Kidney (tissue), 13 donors: ENCODE measurements at regions not wholly inside any gene's neighbourhood (a gene's known extent, or its start where the extent isn't known, plus 50 kb on each side); places are given as distances from the start of the nearest gene placed in this dataset.

Experiments
- DNase-seq, 5 donors: peaks; one replicate each; pipeline ENCODE4 v3.0.0-alpha.2; 2013 to 2020
- FAIRE-seq: peaks from 2 replicates; lab custom pipeline; 2012; peaks lifted over from hg19 to GRCh38; lab: Jason Lieb, UNC
- H3K27ac ChIP-seq, 2 donors: one replicate each; pipeline ENCODE4 v1.7.0; 2013; ENCODE audit warnings: low read depth in 2 of 2, low read length in 2 of 2, inconsistent platforms in 1 of 2
- H3K27me3 ChIP-seq: one replicate; pipeline ENCODE4 v1.7.1; 2013; ENCODE audit warnings: low read length, inconsistent platforms; ENCODE audit not compliant: control insufficient read depth, insufficient read depth
- H3K36me3 ChIP-seq, 3 donors: one replicate each; pipeline versions ENCODE4 v1.7.0 to v1.7.1; 2013; ENCODE audit warnings: low read length in 3 of 3, control low read depth in 1 of 3, inconsistent platforms in 1 of 3; ENCODE audit not compliant: insufficient read depth in 3 of 3, control insufficient read depth in 2 of 3
- H3K4me1 ChIP-seq, 3 donors: one replicate each; pipeline versions ENCODE4 v1.7.0 to v1.7.1; 2013; ENCODE audit warnings: low read length in 3 of 3, inconsistent platforms in 1 of 3, low read depth in 1 of 3; ENCODE audit not compliant: control insufficient read depth in 2 of 3, insufficient read depth in 2 of 3
- H3K4me3 ChIP-seq, 3 donors: one replicate each; pipeline versions ENCODE4 v1.7.0 to v1.8.1; 2013; ENCODE audit warnings: low read length in 3 of 3, control low read depth in 1 of 3, inconsistent platforms in 1 of 3
- H3K9ac ChIP-seq, 3 donors: one replicate each; pipeline versions ENCODE4 v1.7.0 to v1.7.1; 2013; ENCODE audit warnings: low read length in 3 of 3, control low read depth in 1 of 3, inconsistent platforms in 1 of 3
- H3K9me3 ChIP-seq, 3 donors: one replicate each; pipeline versions ENCODE4 v1.7.0 to v1.7.1; 2013; ENCODE audit warnings: low read length in 3 of 3, control low read depth in 1 of 3, inconsistent platforms in 1 of 3; ENCODE audit not compliant: control insufficient read depth in 2 of 3, insufficient read depth in 1 of 3
- intact Hi-C: fragments of 100-400 bp; cut with DNase I; formaldehyde crosslinking; loops from one replicate; pipeline ENCODE4 v1.11.1; 2022
- TF ChIP-seq, protein P1 (sequence below): IDR thresholded peaks from 3 replicates; pipeline ENCODE4 v1.5.1; 2012; ENCODE audit warnings: mild to moderate bottlenecking, moderate library complexity, borderline replicate concordance; ENCODE audit not compliant: insufficient read depth; ENCODE audit errors: extremely low read depth
- donor health status: control.
- donor health status: control.
- donor health status: control.
- donor health status: control.
- donor health status: control.
- donor health status: DM: yes; HTN: yes; CAD: no.
- donor health status: Normal renal cell carcinoma (clear cell type).

DNA sequence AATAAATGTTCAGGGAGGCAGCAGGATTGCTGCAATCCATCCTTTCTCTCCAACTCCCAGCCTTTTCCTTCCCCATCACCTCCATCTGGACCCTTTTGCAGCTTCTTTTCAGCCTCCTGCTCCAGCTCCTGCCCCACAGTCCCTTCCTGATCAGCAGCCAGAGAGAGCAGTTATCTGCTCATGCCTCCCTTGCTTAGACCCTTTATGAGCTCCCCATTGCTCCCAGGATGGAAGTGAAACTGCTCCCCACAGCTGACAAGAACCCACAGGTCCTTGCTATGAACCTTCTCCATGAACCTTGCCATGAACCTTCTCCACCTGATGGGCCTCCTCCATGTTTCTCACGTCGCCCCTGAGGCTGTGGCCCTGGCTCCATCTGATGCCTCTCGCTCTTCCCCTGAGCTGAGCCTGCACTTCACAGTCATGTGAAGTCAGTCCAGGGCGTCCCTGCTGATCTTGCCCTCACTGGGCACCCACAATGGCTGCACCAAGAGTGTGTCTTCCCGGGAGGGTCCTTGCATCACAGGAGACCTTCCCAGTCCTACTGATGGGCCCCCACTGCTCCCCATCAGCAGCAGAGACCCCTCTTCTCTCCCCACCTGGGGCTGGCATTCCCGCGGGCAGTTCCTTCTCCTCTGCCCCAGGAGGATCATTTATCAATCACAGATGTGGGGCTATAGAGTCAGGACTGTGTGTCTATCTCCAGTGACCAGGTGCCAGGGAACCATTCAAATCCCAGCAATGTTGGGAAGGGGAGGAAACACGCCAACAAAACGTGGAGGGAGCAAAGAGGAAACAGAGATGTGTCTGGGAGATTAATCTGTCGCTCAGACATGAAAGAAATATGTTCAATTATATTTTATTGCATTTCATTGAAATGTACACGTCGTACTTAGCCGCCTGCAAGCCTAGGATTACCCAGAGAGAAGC is 73.1 kb downstream of the MATN1 start:
- DNase-seq: no peak
- FAIRE-seq: no peak
- no peaks in the 10 kb centered on the region for H3K9me3 ChIP-seq
- no peak overlapping the region for H3K9ac ChIP-seq
- no peak overlapping the region for H3K27ac ChIP-seq
- TF ChIP-seq, protein P1, sequence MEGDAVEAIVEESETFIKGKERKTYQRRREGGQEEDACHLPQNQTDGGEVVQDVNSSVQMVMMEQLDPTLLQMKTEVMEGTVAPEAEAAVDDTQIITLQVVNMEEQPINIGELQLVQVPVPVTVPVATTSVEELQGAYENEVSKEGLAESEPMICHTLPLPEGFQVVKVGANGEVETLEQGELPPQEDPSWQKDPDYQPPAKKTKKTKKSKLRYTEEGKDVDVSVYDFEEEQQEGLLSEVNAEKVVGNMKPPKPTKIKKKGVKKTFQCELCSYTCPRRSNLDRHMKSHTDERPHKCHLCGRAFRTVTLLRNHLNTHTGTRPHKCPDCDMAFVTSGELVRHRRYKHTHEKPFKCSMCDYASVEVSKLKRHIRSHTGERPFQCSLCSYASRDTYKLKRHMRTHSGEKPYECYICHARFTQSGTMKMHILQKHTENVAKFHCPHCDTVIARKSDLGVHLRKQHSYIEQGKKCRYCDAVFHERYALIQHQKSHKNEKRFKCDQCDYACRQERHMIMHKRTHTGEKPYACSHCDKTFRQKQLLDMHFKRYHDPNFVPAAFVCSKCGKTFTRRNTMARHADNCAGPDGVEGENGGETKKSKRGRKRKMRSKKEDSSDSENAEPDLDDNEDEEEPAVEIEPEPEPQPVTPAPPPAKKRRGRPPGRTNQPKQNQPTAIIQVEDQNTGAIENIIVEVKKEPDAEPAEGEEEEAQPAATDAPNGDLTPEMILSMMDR: no peak
- no peak overlapping the region for H3K4me3 ChIP-seq
- H3K36me3 ChIP-seq: no peaks in the 10 kb centered on the region
- no peaks in the 10 kb centered on the region for H3K4me1 ChIP-seq
- intact Hi-C loops: no loop called here
- H3K27me3 ChIP-seq: no peaks in the 10 kb centered on the region

DNA sequence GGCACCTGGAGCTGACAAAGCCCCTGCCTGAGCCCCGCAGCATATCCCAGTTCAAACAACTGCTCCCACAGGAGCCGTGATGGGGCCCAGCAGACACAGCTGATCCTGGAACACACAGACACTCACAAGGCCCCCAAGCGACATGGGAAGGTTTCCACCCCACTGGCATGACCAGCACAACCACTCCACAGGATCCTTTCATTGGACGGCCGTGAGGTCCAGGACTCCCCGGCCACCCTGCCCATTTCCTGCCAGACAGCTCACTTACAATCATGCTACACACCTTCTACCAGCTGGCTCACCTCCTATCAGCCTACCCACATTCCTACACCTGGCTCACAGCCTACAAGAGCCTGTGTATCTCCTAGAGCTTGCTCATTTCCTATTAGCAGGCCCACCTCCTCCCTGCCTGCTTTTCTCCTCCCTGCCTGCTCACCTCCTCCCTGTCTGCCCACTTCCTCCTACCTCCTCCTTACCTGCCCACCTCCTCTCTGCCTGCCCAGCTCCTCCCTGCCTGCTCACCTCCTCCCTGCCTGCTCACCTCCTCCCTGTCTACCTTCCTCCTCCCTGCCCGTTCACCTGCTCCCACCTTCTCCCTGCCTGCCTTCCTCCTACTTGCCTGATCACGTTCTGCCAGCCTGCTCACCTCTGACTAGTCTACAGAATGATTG is 73.9 kb downstream of the MATN1 start:
- Histone ChIP-seq H3K27ac (no peak overlapping the region), H3K9ac (no peak overlapping the region), H3K27me3 (no peaks in the 10 kb centered on the region), H3K4me3 (no peak overlapping the region), H3K4me1 (no peaks in the 10 kb centered on the region), H3K36me3 (no peaks in the 10 kb centered on the region), H3K9me3 (no peaks in the 10 kb centered on the region)
- TF ChIP-seq, protein P1: no peak
- intact Hi-C loops: no loop called here
- FAIRE-seq (no peak), DNase-seq (no peak)

- DNase-seq: no peak
- Histone ChIP-seq H3K4me3 (no peak overlapping the region), H3K4me1 (no peaks in the 10 kb centered on the region), H3K36me3 (no peaks in the 10 kb centered on the region), H3K27ac (no peak overlapping the region), H3K27me3 (no peaks in the 10 kb centered on the region), H3K9ac (no peak overlapping the region), H3K9me3 (no peaks in the 10 kb centered on the region)
- intact Hi-C loops: no loop called here
- FAIRE-seq: no peak
- TF ChIP-seq, protein P1: no peak
Measured at GRCh38 chr1:30648408-30649000, 74.9 kb downstream of the MATN1 start.
